NB4 (cell line): ENCODE measurements at regions not wholly inside any gene's neighbourhood (a gene's known extent, or its start where the extent isn't known, plus 50 kb on each side); places are given as distances from the start of the nearest gene placed in this dataset.

Experiments used
- CTCF ChIP-seq: IDR thresholded peaks from one replicate; pipeline ENCODE4 v1.5.1; 2012; ENCODE audit warnings: low read depth, low read length
- MAX ChIP-seq: IDR thresholded peaks from 2 replicates; pipeline ENCODE4 v1.6.1; 2011; ENCODE audit warnings: low read depth, low read length
- MYC ChIP-seq: IDR thresholded peaks from 2 replicates; pipeline ENCODE4 v1.6.1; 2011; ENCODE audit warnings: low read depth, low read length

- TF ChIP-seq CTCF, result no peak
- no peak for TF ChIP-seq MAX
- TF ChIP-seq MYC, result no peak
Observed at GRCh38 chr7:25375805-25376600, 147.7 kb upstream of the NPVF start.
